Caco-2 (cell line): ENCODE measurements at regions not wholly inside any gene's neighbourhood (a gene's known extent, or its start where the extent isn't known, plus 50 kb on each side); places are given as distances from the start of the nearest gene placed in this dataset.

Source experiments
- BruUV-seq: library from RNA; stranded (reverse); fragments of 400-500 nt; replicated peaks from 2 replicates; lab custom pipeline; 2021; lab: Mats Ljungman, UMichigan
- CTCF ChIA-PET: fragments of 300-600 bp; sonication (Branson Sonifier 250); formaldehyde crosslinking; loops from one replicate; lab custom pipeline; 2022; ENCODE audit warnings: antibody characterized with exemption; lab: Charles Lee
- POLR2A ChIA-PET: fragments of 300-600 bp; sonication (Branson Sonifier 250); formaldehyde crosslinking; loops from one replicate; lab custom pipeline; 2022; ENCODE audit warnings: antibody characterized with exemption; lab: Charles Lee
- DNase-seq, 2 experiments: peaks; one replicate each; pipeline versions ENCODE4 v3.0.0 to v3.0.0-alpha.2; 2020 to 2022
- H3K27me3 ChIP-seq: replicated peaks from 2 replicates; pipeline ENCODE4 v1.6.0; 2011; ENCODE audit warnings: low read length; ENCODE audit not compliant: control insufficient read depth, insufficient read depth
- H3K36me3 ChIP-seq: 2 replicates; pipeline ENCODE4 v1.5.1; 2011; ENCODE audit warnings: low read length; ENCODE audit not compliant: control insufficient read depth, insufficient read depth
- H3K4me1 ChIP-seq: fragments of 250-450 bp; sonication (Bioruptor Pico); 2 replicates; pipeline ENCODE4 v1.5.1; 2020; ENCODE audit warnings: mild to moderate bottlenecking
- H3K4me3 ChIP-seq: 2 replicates; pipeline ENCODE4 v1.5.1; 2011; ENCODE audit warnings: low read depth, mild to moderate bottlenecking, control low read depth, low read length
- H3K9me3 ChIP-seq: fragments of 250-450 bp; sonication (Bioruptor Pico); 2 replicates; pipeline ENCODE4 v1.5.1; 2020; ENCODE audit warnings: mild to moderate bottlenecking, moderate library complexity
- H3K27ac Mint-ChIP-seq: one replicate; pipeline ENCODE4 v1.8.0; 2022; ENCODE audit warnings: mixed read lengths; ENCODE audit not compliant: unreplicated experiment
- H3K27me3 Mint-ChIP-seq: one replicate; pipeline ENCODE4 v1.8.0; 2022; ENCODE audit warnings: mixed read lengths; ENCODE audit not compliant: insufficient read depth, unreplicated experiment
- H3K36me3 Mint-ChIP-seq: one replicate; pipeline ENCODE4 v1.8.0; 2022; ENCODE audit warnings: mild to moderate bottlenecking, mixed read lengths; ENCODE audit not compliant: insufficient read depth, unreplicated experiment
- H3K4me1 Mint-ChIP-seq: one replicate; pipeline ENCODE4 v1.8.0; 2022; ENCODE audit warnings: low read depth, mixed read lengths; ENCODE audit not compliant: unreplicated experiment
- H3K4me3 Mint-ChIP-seq: one replicate; pipeline ENCODE4 v1.8.0; 2022; ENCODE audit warnings: mild to moderate bottlenecking, moderate library complexity, mixed read lengths; ENCODE audit not compliant: unreplicated experiment
- H3K9me3 Mint-ChIP-seq: one replicate; pipeline ENCODE4 v1.8.0; 2022; ENCODE audit warnings: mixed read lengths; ENCODE audit not compliant: unreplicated experiment
- CTCF ChIP-seq, 2 experiments: fragments of 200-600 bp in 1 of 2; IDR thresholded peaks; 1 replicate in 1 of 2; 2 replicates in 1 of 2; pipeline versions ENCODE4 v1.5.1 to v1.8.0; 2011 to 2022; ENCODE audit warnings: antibody characterized with exemption in 1 of 2, control low read depth in 1 of 2, inconsistent platforms in 1 of 2, low read depth in 1 of 2, low read length in 1 of 2, mild to moderate bottlenecking in 1 of 2, moderate library complexity in 1 of 2; ENCODE audit not compliant: insufficient read depth in 1 of 2, severe bottlenecking in 1 of 2, unreplicated experiment in 1 of 2
- intact Hi-C: fragments of 100-400 bp; cut with micrococcal nuclease; formaldehyde crosslinking; loops from one replicate; pipeline ENCODE4 v1.10.0; 2022; ENCODE audit not compliant: unreplicated experiment

- H3K4me3 Mint-ChIP-seq = no peak overlapping the region
- no TSS peak for BruUV-seq
- Histone ChIP-seq H3K4me1 (peaks cover 12% of the 10 kb centered on the region), H3K36me3 (no peaks in the 10 kb centered on the region), H3K9me3 (no peaks in the 10 kb centered on the region), H3K4me3 (no peak overlapping the region), H3K27me3 (no peaks in the 10 kb centered on the region; the same call in 1 of the 2 replicates)
- ChIA-PET POLR2A (no interaction called here), CTCF (no interaction called here)
- H3K27me3 Mint-ChIP-seq = peaks cover 13% of the 10 kb centered on the region
- no peak for TF ChIP-seq CTCF (IDR thresholded peaks at IDR 0.05; ENCODE audit: insufficient read depth in 1 of 2, low read depth in 1 of 2, low read length in 1 of 2, severe bottlenecking in 1 of 2, unreplicated experiment in 1 of 2)
- no peak overlapping the region for H3K27ac Mint-ChIP-seq
- intact Hi-C loops = no loop called here
- no peaks in the 10 kb centered on the region for H3K9me3 Mint-ChIP-seq
- H3K36me3 Mint-ChIP-seq = peaks cover 4% of the 10 kb centered on the region
- DNase-seq = no peak
- peaks cover 9% of the 10 kb centered on the region for H3K4me1 Mint-ChIP-seq
Observed at GRCh38 chr2:16767789-16768476, 102.3 kb upstream of the CYRIA start.

GRCh38 chr2:16765356-16765755 lies 99.7 kb upstream of the CYRIA start:
- intact Hi-C loops = no loop called here
- Mint-ChIP-seq H3K4me1 (peaks cover 15% of the 10 kb centered on the region), H3K27ac (no peak overlapping the region), H3K4me3 (no peak overlapping the region), H3K36me3 (peaks cover 4% of the 10 kb centered on the region), H3K27me3 (peaks cover 13% of the 10 kb centered on the region), H3K9me3 (no peaks in the 10 kb centered on the region)
- DNase-seq = no peak
- BruUV-seq = no TSS peak
- H3K4me3 ChIP-seq = no peak overlapping the region
- ChIA-PET CTCF (no interaction called here), POLR2A (no interaction called here)
- H3K27me3 ChIP-seq = no peaks in the 10 kb centered on the region
- H3K4me1 ChIP-seq = peaks cover 12% of the 10 kb centered on the region
- H3K36me3 ChIP-seq = no peaks in the 10 kb centered on the region
- H3K9me3 ChIP-seq = no peaks in the 10 kb centered on the region
- TF ChIP-seq CTCF (IDR thresholded peaks at IDR 0.05; ENCODE audit: insufficient read depth in 1 of 2, low read depth in 1 of 2, low read length in 1 of 2, severe bottlenecking in 1 of 2, unreplicated experiment in 1 of 2) = no peak

DNA sequence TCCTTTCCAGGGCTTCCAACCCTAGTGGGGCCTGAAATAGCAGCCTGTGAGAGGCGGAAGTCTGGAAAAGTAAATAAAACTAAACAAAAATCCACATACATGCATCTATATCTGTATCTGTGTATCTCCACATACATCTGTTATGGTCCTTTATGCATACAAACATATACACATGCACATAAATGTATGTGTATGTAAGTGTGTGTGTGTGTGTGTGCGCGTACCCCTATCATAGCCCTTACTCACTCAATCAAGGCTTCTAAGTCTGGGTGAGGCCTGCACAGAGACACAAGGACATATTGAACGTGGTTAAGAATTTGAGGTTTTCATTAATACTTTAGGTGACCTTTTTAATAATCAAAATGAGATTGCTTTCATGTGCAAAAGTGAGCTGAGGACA lies 98.9 kb upstream of the CYRIA start:
- ChIA-PET CTCF (no interaction called here), POLR2A (no interaction called here)
- no peak overlapping the region for H3K4me3 ChIP-seq
- peaks cover 12% of the 10 kb centered on the region for H3K4me1 ChIP-seq
- TF ChIP-seq CTCF (IDR thresholded peaks at IDR 0.05; ENCODE audit: insufficient read depth in 1 of 2, low read depth in 1 of 2, low read length in 1 of 2, severe bottlenecking in 1 of 2, unreplicated experiment in 1 of 2) = no peak
- no TSS peak for BruUV-seq
- Mint-ChIP-seq H3K27ac (no peak overlapping the region), H3K9me3 (no peaks in the 10 kb centered on the region), H3K36me3 (peaks cover 4% of the 10 kb centered on the region), H3K4me1 (peaks cover 15% of the 10 kb centered on the region), H3K27me3 (peaks cover 7% of the 10 kb centered on the region), H3K4me3 (no peak overlapping the region)
- H3K36me3 ChIP-seq = no peaks in the 10 kb centered on the region
- H3K9me3 ChIP-seq = no peaks in the 10 kb centered on the region
- intact Hi-C loops = no loop called here
- DNase-seq = no peak
- no peaks in the 10 kb centered on the region for H3K27me3 ChIP-seq
